NCI-H2227 (cell line): ENCODE measurements at regions not wholly inside any gene's neighbourhood (a gene's known extent, or its start where the extent isn't known, plus 50 kb on each side); places are given as distances from the start of the nearest gene placed in this dataset.
A peak's percentile ranks its signal among the peaks of the same experiment; 100 is the strongest.
"Not testable (repeated sequence)": the region's sequence is repeated elsewhere in the genome, so short reads cannot be mapped to it uniquely, and the experiment has no call there.

Source experiments
- DNase-seq: peaks from one replicate; lab custom pipeline; 2025; ENCODE audit not compliant: unreplicated experiment; lab: John Stamatoyannopoulos, UW

- no peak for DNase-seq
These were observed 80.9 kb upstream of the IGFBP5 start for GRCh38 chr2:216776066-216776850.

DNA sequence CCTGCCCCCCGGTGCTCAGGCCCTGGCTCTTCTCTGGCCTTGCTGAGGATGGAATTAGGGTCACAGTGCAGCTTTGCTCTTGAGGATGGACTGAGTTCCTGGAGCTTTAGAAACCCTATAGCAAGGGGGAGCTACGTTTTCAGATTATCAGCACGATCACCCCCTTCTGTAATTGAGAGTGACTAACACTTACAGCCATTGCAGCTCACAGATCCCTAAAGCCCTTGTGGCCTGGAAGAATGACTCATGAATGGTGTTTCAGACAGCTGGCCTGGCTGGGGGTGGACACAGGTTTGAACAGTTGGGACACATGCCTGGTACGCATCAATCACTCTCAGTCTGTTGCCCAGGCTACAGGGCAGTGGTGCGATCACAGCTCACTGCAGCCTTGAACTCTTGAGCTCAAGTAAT is 79.7 kb upstream of the IGFBP5 start:
- DNase-seq = no peak

DNA sequence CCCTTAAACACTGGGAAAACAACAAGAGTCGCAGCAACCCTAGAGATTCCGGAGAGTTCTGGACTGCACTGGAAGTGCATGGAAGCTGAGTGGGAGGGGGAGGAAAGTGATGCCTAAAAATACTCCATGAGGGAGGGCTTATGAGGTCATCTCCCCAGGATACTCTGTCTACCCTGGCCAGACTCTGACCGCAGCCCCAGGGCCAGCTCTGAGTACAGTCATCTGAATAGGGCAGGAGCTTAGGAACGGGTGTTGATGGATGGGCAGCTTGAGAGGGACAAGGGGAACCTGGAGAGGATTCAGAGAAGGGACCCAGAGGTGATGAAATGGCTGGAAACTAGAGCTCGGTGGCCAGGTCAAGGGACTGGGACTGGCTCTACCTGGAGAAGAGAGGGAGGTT is 79.3 kb upstream of the IGFBP5 start:
- DNase-seq = no peak

GRCh38 chr2:216774180-216774579 is 78.8 kb upstream of the IGFBP5 start:
- DNase-seq = no peak

DNA sequence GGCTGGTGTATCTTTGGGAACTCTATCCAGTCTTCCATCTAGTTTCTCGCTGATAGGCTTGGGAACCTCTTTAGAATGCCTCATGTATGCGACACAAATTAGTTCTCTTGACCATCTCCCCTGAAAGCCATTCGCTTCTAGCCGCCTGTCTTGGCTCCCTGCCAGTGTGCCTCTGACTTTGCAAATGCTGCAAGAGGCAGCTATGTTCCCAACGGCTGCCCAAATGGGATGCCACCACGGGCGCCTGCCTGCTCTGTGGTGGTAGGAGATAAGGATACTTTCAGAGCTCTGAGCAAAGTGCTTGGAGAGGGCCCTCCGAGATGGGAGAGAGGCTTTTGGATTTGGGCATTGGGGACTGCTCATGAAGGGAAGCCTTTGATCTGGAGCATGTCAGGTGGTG is 77.7 kb upstream of the IGFBP5 start:
- peak; percentile 34 for DNase-seq

DNA sequence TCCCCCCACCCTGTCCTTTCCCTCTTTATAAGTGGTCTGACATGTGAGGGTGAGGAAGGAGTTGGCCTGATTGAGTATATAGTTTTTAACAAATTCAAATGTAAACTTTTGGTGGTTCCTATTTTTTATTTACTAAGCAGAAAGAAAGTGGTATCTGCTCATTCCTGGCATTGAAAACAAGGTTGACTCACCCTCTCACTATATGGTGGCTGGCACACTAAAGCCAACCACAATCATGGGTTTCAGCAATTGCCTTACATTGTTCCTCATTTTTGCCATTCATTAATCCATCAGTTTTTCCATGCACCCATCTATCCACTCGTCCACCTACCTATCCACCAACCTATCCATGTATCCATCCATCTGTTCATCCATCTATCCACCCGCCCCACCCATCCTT is 75.4 kb upstream of the IGFBP5 start:
- DNase-seq = no peak

- peak; percentile 39 for DNase-seq
These were observed 74.7 kb upstream of the IGFBP5 start for GRCh38 chr2:216770050-216770449.

- DNase-seq = no peak
These were observed 74.3 kb upstream of the IGFBP5 start for GRCh38 chr2:216769626-216770025.

DNA sequence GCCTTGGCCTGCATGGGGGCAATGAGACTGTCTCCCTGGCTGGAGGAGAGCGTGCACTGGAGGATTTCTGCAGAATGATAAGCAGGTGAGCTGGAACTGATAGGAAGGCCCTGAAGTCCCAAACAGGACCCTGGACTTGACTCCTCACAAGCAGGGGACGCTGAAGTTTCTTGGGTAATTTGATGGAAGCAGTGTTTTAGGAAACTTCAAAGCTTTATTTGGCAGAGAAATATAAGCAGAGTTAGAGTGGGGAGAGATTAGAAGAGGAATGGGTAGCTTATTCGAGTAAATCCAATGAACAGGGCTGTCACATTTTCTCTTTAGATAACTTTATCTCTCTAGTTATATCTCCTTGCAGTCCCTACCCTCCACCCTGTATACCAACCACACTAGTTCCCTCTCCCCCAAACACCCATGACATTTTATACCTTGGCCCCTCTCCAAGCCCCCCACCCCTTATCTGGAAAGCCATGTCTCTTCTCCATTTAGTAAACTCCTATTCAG is 73.6 kb upstream of the IGFBP5 start:
- no peak for DNase-seq

DNA sequence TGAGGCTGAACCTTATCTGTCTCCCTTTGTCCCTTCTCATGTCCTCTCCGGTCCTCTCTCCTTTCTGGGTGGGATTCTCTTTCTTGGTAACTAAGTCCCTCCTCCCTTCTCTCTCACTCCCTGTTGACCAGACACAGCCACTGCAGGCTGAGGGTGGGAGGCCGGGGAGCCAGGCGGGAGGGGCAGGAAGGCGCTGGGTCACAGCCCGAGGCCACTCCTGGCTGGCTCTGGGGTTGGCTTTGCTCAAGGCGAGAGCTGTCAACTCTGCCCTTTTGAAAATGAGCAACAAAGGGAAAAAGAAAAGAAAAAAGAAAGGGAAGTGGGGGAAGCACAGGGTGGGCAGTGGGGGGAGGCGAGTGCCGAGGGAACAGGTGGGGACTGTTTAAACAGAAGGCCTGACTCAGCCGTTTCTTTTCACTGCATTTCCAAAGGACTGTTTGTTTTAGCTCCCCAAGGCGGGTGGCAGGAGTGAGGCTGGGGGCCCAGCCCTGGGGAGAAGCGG is 70.5 kb upstream of the IGFBP5 start:
- peak; percentile 58 for DNase-seq

GRCh38 chr2:216763396-216763795 is 68.0 kb upstream of the IGFBP5 start:
- no peak for DNase-seq

DNA sequence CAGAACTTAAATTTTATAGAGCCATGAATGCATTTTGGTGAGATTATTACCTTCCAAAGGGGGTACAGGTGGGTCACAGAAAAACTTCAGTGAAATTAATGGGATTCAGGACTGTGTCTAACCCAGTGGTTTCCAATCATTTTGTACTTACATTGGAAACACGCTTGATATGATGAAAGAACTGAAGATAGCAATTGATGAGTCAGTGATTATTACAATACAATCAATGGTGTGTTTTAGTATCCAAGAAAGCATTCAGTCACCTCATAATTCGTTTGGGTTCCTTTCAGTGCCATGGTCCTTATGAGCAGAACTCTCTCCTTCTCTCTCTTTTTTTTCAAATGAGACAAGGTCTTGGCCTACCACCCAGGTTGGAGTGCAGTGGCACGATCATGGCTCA is 66.5 kb upstream of the IGFBP5 start:
- DNase-seq = no peak

GRCh38 chr2:216761133-216761532 is 65.8 kb upstream of the IGFBP5 start:
- DNase-seq = no peak

DNA sequence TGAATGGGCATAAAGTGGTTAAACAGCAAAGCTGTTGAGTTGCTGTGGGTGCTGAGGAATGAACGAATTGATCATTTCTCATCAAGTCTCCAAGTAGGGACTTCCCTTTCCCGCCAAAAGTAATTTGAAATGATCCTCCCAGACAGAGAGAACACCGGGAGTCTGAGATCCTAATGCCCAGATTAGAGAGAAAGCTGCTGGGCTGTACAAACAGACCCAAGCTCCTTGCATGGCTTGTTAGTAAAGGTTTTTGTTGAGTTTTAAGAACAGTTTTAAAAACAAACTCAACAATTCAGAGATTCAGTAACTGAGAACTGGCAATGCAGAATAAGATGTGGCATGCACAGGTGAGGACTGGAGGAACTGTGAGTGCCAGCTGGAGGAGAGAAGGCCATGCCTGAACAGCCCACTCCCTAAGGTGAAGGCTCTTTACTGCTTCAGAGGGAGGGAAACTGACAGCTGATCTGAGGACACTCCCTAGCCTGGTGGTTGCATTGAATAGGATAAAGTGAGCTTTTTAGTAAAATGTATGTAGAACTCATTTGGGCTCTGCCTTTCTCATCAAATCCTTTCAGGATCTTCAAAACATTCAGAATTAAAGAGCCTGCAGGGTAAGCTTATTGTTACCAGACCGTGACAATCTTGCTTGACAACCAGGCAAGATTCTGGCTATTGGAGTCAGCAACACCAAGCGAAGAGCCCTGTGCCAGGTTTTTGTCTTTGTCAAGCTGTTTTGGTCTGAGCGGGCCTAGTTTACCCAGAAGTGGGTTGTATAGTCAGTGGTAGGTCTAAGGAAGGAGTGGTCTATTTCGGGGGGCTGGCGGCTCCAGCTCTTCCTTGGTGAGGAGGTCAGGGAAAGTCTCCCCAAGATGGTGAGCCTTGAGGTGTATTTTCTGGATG is 63.2 kb upstream of the IGFBP5 start:
- no peak for DNase-seq

GRCh38 chr2:216757532-216757931 is 62.2 kb upstream of the IGFBP5 start:
- DNase-seq = no peak

DNA sequence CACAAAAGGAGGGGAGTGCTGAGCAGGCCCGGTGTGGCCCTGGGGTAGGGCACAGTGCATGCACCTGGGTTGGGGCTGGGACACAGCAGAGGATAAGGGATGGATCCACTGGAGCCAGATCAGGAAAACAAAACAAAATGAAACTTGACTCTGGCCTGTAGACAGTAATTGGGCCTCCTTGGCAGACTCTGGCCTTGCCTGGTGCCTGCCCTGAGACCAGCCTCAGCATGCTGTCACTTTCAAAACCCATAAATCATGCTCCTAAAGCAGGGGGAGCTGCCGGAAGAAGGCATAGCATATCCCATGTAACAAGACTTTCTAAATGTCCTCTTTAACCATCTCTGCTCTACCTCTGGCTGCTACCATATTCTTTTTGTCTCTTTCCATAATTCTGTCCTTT is 61.1 kb upstream of the IGFBP5 start:
- DNase-seq = peak; percentile 23

GRCh38 chr2:216754812-216755211 is 59.5 kb upstream of the IGFBP5 start:
- DNase-seq = no peak

DNA sequence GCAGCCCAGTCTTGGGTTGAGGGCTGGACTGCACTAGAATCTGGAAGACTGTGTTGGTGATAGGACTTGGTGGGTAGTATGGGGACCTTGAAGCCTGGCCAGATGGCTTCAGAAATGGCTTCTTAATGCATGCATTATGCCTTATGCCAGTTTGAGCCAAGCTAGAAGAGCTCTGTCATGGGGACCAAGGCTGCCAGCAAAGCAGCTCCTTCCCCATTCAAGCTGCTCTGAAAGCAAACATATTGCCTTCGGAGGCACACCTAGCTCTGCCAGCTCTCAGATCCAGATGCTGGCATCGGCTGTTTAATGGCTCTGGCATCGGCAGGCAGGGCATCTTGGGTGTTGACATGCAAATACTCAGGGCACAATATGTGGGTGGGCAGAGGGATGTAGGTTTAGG is 59.0 kb upstream of the IGFBP5 start:
- DNase-seq = no peak

DNA sequence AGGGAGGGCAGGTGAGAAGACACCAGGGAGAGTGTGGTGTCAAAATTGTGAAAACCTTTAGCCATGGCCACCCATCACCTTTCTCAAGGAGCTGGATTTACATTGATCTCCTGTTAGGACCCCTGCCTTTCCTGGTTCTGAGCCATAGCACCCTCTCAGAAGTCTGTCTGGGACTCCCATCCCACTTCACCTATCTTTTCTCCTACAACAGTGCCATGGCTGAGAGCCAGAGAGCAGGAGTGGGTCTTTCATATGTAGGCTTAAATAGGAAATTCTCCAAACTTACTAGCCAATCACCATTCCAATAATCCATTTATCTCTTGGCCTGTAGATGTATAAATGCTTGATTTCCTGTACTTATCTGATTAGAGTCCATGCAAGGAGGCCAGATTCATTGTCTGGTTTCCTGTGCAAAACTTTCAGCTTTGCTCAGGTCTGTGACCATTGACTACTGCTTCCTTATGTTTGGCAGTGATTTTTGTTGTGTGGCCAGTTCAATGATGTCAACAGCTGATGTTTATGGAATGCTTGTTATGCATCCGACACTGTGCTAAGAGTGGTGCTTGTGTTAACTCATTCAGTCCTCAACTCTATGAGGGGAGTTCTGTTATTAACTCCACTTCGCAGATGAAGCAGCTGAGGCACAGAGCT is 57.6 kb upstream of the IGFBP5 start:
- no peak for DNase-seq

- not testable (repeated sequence) for DNase-seq
These were observed 55.4 kb upstream of the IGFBP5 start for GRCh38 chr2:216750750-216751149.

DNA sequence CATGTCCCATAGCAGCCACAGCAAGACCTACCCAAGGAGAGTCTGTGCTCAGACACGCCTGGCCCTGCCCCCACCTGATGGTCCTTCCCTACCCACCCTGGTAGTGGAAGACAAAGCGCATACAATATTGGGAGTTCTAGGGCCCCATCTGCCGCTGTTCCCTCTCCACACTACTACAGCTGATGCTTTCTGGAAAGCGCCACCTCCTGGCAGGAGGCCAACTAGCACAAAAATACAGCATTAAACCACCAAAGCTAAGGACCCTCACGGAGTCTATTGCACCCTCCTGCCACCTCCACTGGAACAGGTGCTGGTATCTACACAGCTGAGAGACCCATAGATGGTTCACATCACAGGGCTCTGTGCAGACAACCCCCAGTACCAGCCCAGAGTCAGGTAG is 50.9 kb upstream of the IGFBP5 start:
- not testable (repeated sequence) for DNase-seq
